ENCODE measurements at regions not wholly inside any gene's neighbourhood (a gene's known extent, or its start where the extent isn't known, plus 50 kb on each side); places are given as distances from the start of the nearest gene placed in this dataset.

GRCh38 chr17:27203241-27203640 lies 90.7 kb upstream of the WSB1 start:
- TF ChIP-seq, protein P1, sequence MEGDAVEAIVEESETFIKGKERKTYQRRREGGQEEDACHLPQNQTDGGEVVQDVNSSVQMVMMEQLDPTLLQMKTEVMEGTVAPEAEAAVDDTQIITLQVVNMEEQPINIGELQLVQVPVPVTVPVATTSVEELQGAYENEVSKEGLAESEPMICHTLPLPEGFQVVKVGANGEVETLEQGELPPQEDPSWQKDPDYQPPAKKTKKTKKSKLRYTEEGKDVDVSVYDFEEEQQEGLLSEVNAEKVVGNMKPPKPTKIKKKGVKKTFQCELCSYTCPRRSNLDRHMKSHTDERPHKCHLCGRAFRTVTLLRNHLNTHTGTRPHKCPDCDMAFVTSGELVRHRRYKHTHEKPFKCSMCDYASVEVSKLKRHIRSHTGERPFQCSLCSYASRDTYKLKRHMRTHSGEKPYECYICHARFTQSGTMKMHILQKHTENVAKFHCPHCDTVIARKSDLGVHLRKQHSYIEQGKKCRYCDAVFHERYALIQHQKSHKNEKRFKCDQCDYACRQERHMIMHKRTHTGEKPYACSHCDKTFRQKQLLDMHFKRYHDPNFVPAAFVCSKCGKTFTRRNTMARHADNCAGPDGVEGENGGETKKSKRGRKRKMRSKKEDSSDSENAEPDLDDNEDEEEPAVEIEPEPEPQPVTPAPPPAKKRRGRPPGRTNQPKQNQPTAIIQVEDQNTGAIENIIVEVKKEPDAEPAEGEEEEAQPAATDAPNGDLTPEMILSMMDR (IDR thresholded peaks at IDR 0.05; ENCODE audit: borderline replicate concordance, extremely low read depth, low read length, poor library complexity, severe bottlenecking), result no peak
- no peak for TF ChIP-seq EZH2 (IDR thresholded peaks at IDR 0.05; ENCODE audit: borderline replicate concordance, low read depth, low read length, severe bottlenecking)

All from DND-41 (cell line).